Mesendoderm (in vitro differentiated cells): ENCODE measurements at regions not wholly inside any gene's neighbourhood (a gene's known extent, or its start where the extent isn't known, plus 50 kb on each side); places are given as distances from the start of the nearest gene placed in this dataset.

Experiments used
- DNase-seq: peaks from one replicate; pipeline ENCODE4 v3.0.0; 2013
- H2AK5ac ChIP-seq: 2 replicates; pipeline ENCODE4 v1.6.1; 2013; ENCODE audit warnings: low read length, inconsistent platforms
- H2BK120ac ChIP-seq: 2 replicates; pipeline ENCODE4 v1.6.1; 2013; ENCODE audit warnings: low read depth, mild to moderate bottlenecking, low read length, moderate library complexity, mixed read lengths
- H2BK15ac ChIP-seq: replicated peaks from 2 replicates; pipeline ENCODE4 v1.6.1; 2013; ENCODE audit warnings: low read depth, mild to moderate bottlenecking, moderate library complexity
- H2BK5ac ChIP-seq: 2 replicates; pipeline ENCODE4 v1.6.1; 2013; ENCODE audit warnings: low read length, inconsistent platforms
- H3K18ac ChIP-seq: 2 replicates; pipeline ENCODE4 v1.6.1; 2013; ENCODE audit warnings: mild to moderate bottlenecking, low read length, mixed read lengths
- H3K23ac ChIP-seq: one replicate; pipeline ENCODE4 v1.6.1; 2013; ENCODE audit warnings: low read length
- H3K27ac ChIP-seq: 2 replicates; pipeline ENCODE4 v1.5.1; 2013; ENCODE audit warnings: low read depth, mild to moderate bottlenecking, inconsistent platforms, low read length, moderate library complexity
- H3K27me3 ChIP-seq: 2 replicates; pipeline ENCODE4 v1.6.1; 2013; ENCODE audit warnings: low read length, control low read depth, mild to moderate bottlenecking, inconsistent platforms; ENCODE audit not compliant: insufficient read depth, poor library complexity
- H3K36me3 ChIP-seq: 2 replicates; pipeline ENCODE4 v1.6.1; 2013; ENCODE audit warnings: low read length, inconsistent platforms; ENCODE audit not compliant: control insufficient read depth, insufficient read depth
- H3K4ac ChIP-seq: one replicate; pipeline ENCODE4 v1.6.1; 2013; ENCODE audit warnings: low read depth, mild to moderate bottlenecking, low read length, moderate library complexity
- H3K4me1 ChIP-seq: 2 replicates; pipeline ENCODE4 v1.6.1; 2013; ENCODE audit warnings: low read depth, low read length, inconsistent platforms; ENCODE audit not compliant: control insufficient read depth
- H3K4me2 ChIP-seq: 2 replicates; pipeline ENCODE4 v1.6.1; 2013; ENCODE audit warnings: low read length
- H3K4me3 ChIP-seq: 2 replicates; pipeline ENCODE4 v1.5.1; 2013; ENCODE audit warnings: mild to moderate bottlenecking, low read length
- H3K56ac ChIP-seq: one replicate; pipeline ENCODE4 v1.6.1; 2013; ENCODE audit warnings: low read length
- H3K79me1 ChIP-seq: 2 replicates; pipeline ENCODE4 v1.6.1; 2013; ENCODE audit warnings: low read length, inconsistent platforms
- H3K79me2 ChIP-seq: 2 replicates; pipeline ENCODE4 v1.6.1; 2013; ENCODE audit warnings: mild to moderate bottlenecking, low read length; ENCODE audit not compliant: control insufficient read depth, insufficient read depth
- H3K9ac ChIP-seq: 2 replicates; pipeline ENCODE4 v1.6.1; 2013; ENCODE audit warnings: low read length, inconsistent platforms
- H4K5ac ChIP-seq: one replicate; pipeline ENCODE4 v1.6.1; 2013; ENCODE audit warnings: low read length
- H4K8ac ChIP-seq: one replicate; pipeline ENCODE4 v1.6.1; 2013; ENCODE audit warnings: low read depth, mild to moderate bottlenecking, control low read depth, low read length, moderate library complexity
- WGBS: extraction: QIAGEN DNeasy Blood & Tissue Kit; methylation state at CpG from one replicate; pipeline ENCODE4 v1.1.7; 2013; ENCODE audit warnings: low lambda C conversion rate, missing lambda C conversion rate; ENCODE audit not compliant: insufficient coverage; ENCODE audit errors: extremely low coverage; 5-methylcytosine and 5-hydroxymethylcytosine counted together

DNA sequence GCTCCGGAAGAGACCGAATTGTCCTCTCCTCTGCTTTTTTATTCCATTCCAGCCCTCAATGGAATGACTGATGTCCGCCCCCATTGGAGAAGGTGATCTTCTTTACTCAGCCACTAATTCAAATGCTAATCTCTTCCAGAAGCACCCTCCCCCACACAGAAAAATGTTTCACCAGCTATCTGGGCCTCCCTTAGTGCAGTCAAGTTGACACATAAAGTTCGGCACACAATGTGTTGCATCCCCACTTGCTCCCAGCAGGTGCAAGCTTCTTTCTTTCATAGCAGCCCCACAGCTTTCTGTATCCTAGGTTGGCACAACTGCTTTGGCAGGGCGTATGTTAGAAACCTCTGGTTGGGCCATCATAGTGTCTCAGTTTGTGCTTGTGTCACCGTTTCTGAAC, 73.3 kb upstream of the TLR3 start:
- H3K27me3 ChIP-seq = no peaks in the 10 kb centered on the region
- no peak overlapping the region for H2BK15ac ChIP-seq
- no peak overlapping the region for H3K18ac ChIP-seq
- no peaks in the 10 kb centered on the region for H3K79me2 ChIP-seq
- H3K9ac ChIP-seq = no peak overlapping the region
- H4K8ac ChIP-seq = no peak overlapping the region
- H3K36me3 ChIP-seq = no peaks in the 10 kb centered on the region
- DNase-seq = no peak
- no peak overlapping the region for H3K4me2 ChIP-seq
- no peak overlapping the region for H4K5ac ChIP-seq
- H3K4ac ChIP-seq = no peak overlapping the region
- H2BK120ac ChIP-seq = no peak overlapping the region
- H3K79me1 ChIP-seq = no peaks in the 10 kb centered on the region
- H2BK5ac ChIP-seq = no peak overlapping the region
- H3K27ac ChIP-seq = no peak overlapping the region
- H3K4me3 ChIP-seq = no peak overlapping the region
- no peak overlapping the region for H3K56ac ChIP-seq
- WGBS = no CpG with 5 or more reads among the region's 6 CpGs
- no peak overlapping the region for H3K23ac ChIP-seq
- H2AK5ac ChIP-seq = no peak overlapping the region
- no peaks in the 10 kb centered on the region for H3K4me1 ChIP-seq

DNA sequence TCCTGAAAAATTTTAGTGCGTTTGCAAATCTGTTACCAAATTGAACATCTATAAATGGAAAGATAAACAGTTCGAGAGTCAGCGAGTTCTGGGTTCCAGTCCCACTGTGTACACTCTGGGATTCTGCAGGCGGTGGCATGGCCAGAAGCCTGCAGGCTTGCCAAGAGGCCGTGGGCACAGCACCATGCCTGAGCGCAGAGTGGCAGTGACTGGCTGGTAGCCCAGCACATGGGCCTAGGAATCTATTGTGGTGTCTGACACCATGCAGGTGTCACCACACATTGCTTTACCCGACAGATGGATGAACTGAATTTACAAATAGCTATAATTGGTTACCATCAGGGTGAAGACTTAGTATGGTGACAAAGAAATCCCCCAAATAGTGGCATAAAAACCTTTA, 71.7 kb upstream of the TLR3 start:
- H3K18ac ChIP-seq = no peak overlapping the region
- no peak overlapping the region for H2AK5ac ChIP-seq
- H3K4me2 ChIP-seq = no peak overlapping the region
- no peaks in the 10 kb centered on the region for H3K79me1 ChIP-seq
- no peak for DNase-seq
- H3K79me2 ChIP-seq = no peaks in the 10 kb centered on the region
- H4K8ac ChIP-seq = no peak overlapping the region
- no peaks in the 10 kb centered on the region for H3K36me3 ChIP-seq
- H3K27ac ChIP-seq = no peak overlapping the region
- H2BK5ac ChIP-seq = no peak overlapping the region
- no peak overlapping the region for H2BK120ac ChIP-seq
- H4K5ac ChIP-seq = no peak overlapping the region
- H3K9ac ChIP-seq = no peak overlapping the region
- H3K23ac ChIP-seq = no peak overlapping the region
- H3K4ac ChIP-seq = no peak overlapping the region
- H3K56ac ChIP-seq = no peak overlapping the region
- H3K4me3 ChIP-seq = no peak overlapping the region
- H2BK15ac ChIP-seq = no peak overlapping the region
- H3K4me1 ChIP-seq = no peaks in the 10 kb centered on the region
- no peaks in the 10 kb centered on the region for H3K27me3 ChIP-seq
- WGBS = no CpG with 5 or more reads among the region's 7 CpGs

GRCh38 chr4:185998791-185999190, 70.2 kb upstream of the TLR3 start:
- Histone ChIP-seq H3K23ac (no peak overlapping the region), H2BK15ac (no peak overlapping the region), H3K4me3 (no peak overlapping the region), H3K4me2 (no peak overlapping the region), H3K36me3 (no peaks in the 10 kb centered on the region), H3K27ac (no peak overlapping the region), H3K9ac (no peak overlapping the region), H3K56ac (no peak overlapping the region), H3K4me1 (no peaks in the 10 kb centered on the region), H3K79me2 (no peaks in the 10 kb centered on the region), H4K5ac (no peak overlapping the region), H4K8ac (no peak overlapping the region), H3K79me1 (no peaks in the 10 kb centered on the region), H3K18ac (no peak overlapping the region), H3K27me3 (no peaks in the 10 kb centered on the region), H3K4ac (no peak overlapping the region), H2AK5ac (no peak overlapping the region), H2BK5ac (no peak overlapping the region), H2BK120ac (no peak overlapping the region)
- no CpG with 5 or more reads among the region's 5 CpGs for WGBS
- no peak for DNase-seq

DNA sequence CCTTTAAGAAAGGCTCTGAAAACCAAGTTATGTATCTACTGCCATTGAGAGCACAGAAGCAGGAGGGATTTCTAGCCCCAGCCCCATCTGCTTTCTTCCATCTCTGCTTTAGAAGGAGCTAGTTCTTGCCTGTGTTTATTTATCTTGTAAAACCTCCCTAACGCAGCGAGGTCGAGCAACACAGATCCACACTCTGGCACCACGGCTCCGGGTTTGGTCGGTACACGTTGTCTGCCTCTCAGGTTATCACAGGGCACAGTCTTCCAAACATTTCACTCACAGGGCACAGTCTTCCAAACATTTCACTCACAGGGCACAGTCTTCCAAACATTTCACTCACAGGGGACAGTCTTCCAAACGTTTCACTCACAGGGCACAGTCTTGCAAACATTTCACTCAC, 69.7 kb upstream of the TLR3 start:
- DNase-seq = no peak
- Histone ChIP-seq H3K4me2 (no peak overlapping the region), H3K4ac (no peak overlapping the region), H3K4me3 (no peak overlapping the region), H3K79me1 (no peaks in the 10 kb centered on the region), H3K23ac (no peak overlapping the region), H2AK5ac (no peak overlapping the region), H3K27me3 (no peaks in the 10 kb centered on the region), H3K56ac (no peak overlapping the region), H2BK15ac (no peak overlapping the region), H3K79me2 (no peaks in the 10 kb centered on the region), H3K27ac (no peak overlapping the region), H3K9ac (no peak overlapping the region), H2BK5ac (no peak overlapping the region), H2BK120ac (no peak overlapping the region), H4K8ac (no peak overlapping the region), H3K18ac (no peak overlapping the region), H4K5ac (no peak overlapping the region), H3K4me1 (no peaks in the 10 kb centered on the region), H3K36me3 (no peaks in the 10 kb centered on the region)
- WGBS = no CpG with 5 or more reads among the region's 8 CpGs

- no peaks in the 10 kb centered on the region for H3K79me1 ChIP-seq
- H3K4me1 ChIP-seq = no peaks in the 10 kb centered on the region
- H3K4ac ChIP-seq = no peak overlapping the region
- H3K4me2 ChIP-seq = no peak overlapping the region
- no peak overlapping the region for H4K8ac ChIP-seq
- H2BK120ac ChIP-seq = no peak overlapping the region
- no peaks in the 10 kb centered on the region for H3K36me3 ChIP-seq
- H2BK5ac ChIP-seq = no peak overlapping the region
- no peak overlapping the region for H2AK5ac ChIP-seq
- no peak overlapping the region for H3K27ac ChIP-seq
- DNase-seq = peak; percentile 13
- no peak overlapping the region for H3K18ac ChIP-seq
- no peak overlapping the region for H2BK15ac ChIP-seq
- H3K4me3 ChIP-seq = no peak overlapping the region
- no peak overlapping the region for H3K56ac ChIP-seq
- H3K27me3 ChIP-seq = no peaks in the 10 kb centered on the region
- H3K9ac ChIP-seq = no peak overlapping the region
- no peaks in the 10 kb centered on the region for H3K79me2 ChIP-seq
- H4K5ac ChIP-seq = no peak overlapping the region
- H3K23ac ChIP-seq = no peak overlapping the region
- WGBS = no CpG with 5 or more reads among the region's 9 CpGs
These were observed 66.1 kb upstream of the TLR3 start for GRCh38 chr4:186002853-186003252.

DNA sequence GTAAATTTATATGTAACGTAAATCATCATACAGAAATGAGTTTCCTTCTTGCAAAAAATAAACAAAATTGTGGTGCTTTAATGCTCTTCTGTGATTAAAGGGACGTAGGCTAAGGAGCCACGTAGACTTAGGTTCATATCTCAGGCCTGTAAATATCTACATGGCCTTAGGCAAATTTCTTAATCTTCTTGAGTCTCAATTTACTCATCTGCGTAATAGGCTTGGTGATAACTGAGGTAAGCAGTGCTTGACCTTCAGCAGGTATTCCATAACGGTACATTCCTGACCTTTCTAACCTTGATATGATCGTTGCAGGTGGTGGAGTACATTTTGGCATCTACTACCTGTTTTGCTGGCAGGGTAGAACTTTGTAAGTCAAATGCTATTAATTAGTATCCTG, 65.2 kb upstream of the TLR3 start:
- Histone ChIP-seq H2BK5ac (no peak overlapping the region), H3K4me3 (no peak overlapping the region), H3K56ac (no peak overlapping the region), H2BK15ac (no peak overlapping the region), H3K9ac (no peak overlapping the region), H2BK120ac (no peak overlapping the region), H3K79me1 (no peaks in the 10 kb centered on the region), H2AK5ac (no peak overlapping the region), H4K8ac (no peak overlapping the region), H3K4me1 (no peaks in the 10 kb centered on the region), H3K4me2 (no peak overlapping the region), H3K18ac (no peak overlapping the region), H3K36me3 (no peaks in the 10 kb centered on the region), H3K23ac (no peak overlapping the region), H3K27me3 (no peaks in the 10 kb centered on the region), H4K5ac (no peak overlapping the region), H3K4ac (no peak overlapping the region), H3K79me2 (no peaks in the 10 kb centered on the region), H3K27ac (no peak overlapping the region)
- no CpG with 5 or more reads among the region's 6 CpGs for WGBS
- DNase-seq = no peak
